Small intestine (tissue), 7 donors: ENCODE measurements at regions not wholly inside any gene's neighbourhood (a gene's known extent, or its start where the extent isn't known, plus 50 kb on each side); places are given as distances from the start of the nearest gene placed in this dataset.
A peak's percentile ranks its signal among the peaks of the same experiment; 100 is the strongest.

Source experiments
- DNase-seq, 2 donors: peaks; one replicate each; pipeline versions ENCODE4 v3.0.0 to v3.0.0-alpha.2; 2013
- FAIRE-seq: peaks from 2 replicates; lab custom pipeline; 2012; peaks lifted over from hg19 to GRCh38; lab: Jason Lieb, UNC
- H3K27ac ChIP-seq, 3 donors: one replicate each; pipeline ENCODE4 v1.5.1; 2013; ENCODE audit warnings: low read length in 2 of 3, mild to moderate bottlenecking in 2 of 3, control low read depth in 1 of 3, inconsistent platforms in 1 of 3, low read depth in 1 of 3, moderate library complexity in 1 of 3
- H3K27me3 ChIP-seq, 3 donors: one replicate each; pipeline ENCODE4 v1.6.1; 2013; ENCODE audit warnings: low read length in 3 of 3, inconsistent platforms in 1 of 3; ENCODE audit not compliant: control insufficient read depth in 3 of 3, insufficient read depth in 3 of 3
- H3K36me3 ChIP-seq, 3 donors: one replicate each; pipeline ENCODE4 v1.6.1; 2013; ENCODE audit warnings: low read length in 3 of 3, inconsistent platforms in 1 of 3, low read depth in 1 of 3, mild to moderate bottlenecking in 1 of 3, moderate library complexity in 1 of 3; ENCODE audit not compliant: control insufficient read depth in 3 of 3, insufficient read depth in 2 of 3
- H3K4me1 ChIP-seq, 3 donors: one replicate each; pipeline ENCODE4 v1.6.1; 2013; ENCODE audit warnings: low read length in 2 of 3, inconsistent platforms in 1 of 3, low read depth in 1 of 3, mild to moderate bottlenecking in 1 of 3, moderate library complexity in 1 of 3; ENCODE audit not compliant: control insufficient read depth in 3 of 3, insufficient read depth in 2 of 3
- H3K4me3 ChIP-seq, 3 donors: one replicate each; pipeline ENCODE4 v1.5.1; 2013; ENCODE audit warnings: low read length in 3 of 3, control low read depth in 1 of 3, inconsistent platforms in 1 of 3, low read depth in 1 of 3, mild to moderate bottlenecking in 1 of 3, moderate library complexity in 1 of 3
- H3K9me3 ChIP-seq, 2 donors: one replicate each; pipeline ENCODE4 v1.6.1; 2013; ENCODE audit warnings: low read depth in 1 of 2, low read length in 1 of 2; ENCODE audit not compliant: control insufficient read depth in 2 of 2, insufficient read depth in 1 of 2
- WGBS, 3 donors: extraction: QIAGEN DNeasy Blood & Tissue Kit; methylation state at CpG; one replicate each; pipeline ENCODE4 v1.1.7; 2013; 5-methylcytosine and 5-hydroxymethylcytosine counted together
- donor health status: healthy with polysubstance abuse.
- donor health status: control.
- donor health status: control.
- donor health status: Bipolar disorder and iron deficiency.
- donor health status: healthy.

- DNase-seq, result no peak
- H3K4me1 ChIP-seq, result peaks cover 0 to 2% (median 0%) of the 10 kb centered on the region in 3 donors
- no peaks in the 10 kb centered on the region for H3K36me3 ChIP-seq
- no peaks in the 10 kb centered on the region for H3K9me3 ChIP-seq
- H3K4me3 ChIP-seq, result no peak overlapping the region
- FAIRE-seq, result no peak
- no peaks in the 10 kb centered on the region for H3K27me3 ChIP-seq
- WGBS, 3 donors, result 60 to 67% (median 61%) methylated on average over 7 of the region's 7 CpGs
- no peak overlapping the region for H3K27ac ChIP-seq
Observed at GRCh38 chr19:29090783-29091526, 122.0 kb downstream of the UQCRFS1 start.

DNA sequence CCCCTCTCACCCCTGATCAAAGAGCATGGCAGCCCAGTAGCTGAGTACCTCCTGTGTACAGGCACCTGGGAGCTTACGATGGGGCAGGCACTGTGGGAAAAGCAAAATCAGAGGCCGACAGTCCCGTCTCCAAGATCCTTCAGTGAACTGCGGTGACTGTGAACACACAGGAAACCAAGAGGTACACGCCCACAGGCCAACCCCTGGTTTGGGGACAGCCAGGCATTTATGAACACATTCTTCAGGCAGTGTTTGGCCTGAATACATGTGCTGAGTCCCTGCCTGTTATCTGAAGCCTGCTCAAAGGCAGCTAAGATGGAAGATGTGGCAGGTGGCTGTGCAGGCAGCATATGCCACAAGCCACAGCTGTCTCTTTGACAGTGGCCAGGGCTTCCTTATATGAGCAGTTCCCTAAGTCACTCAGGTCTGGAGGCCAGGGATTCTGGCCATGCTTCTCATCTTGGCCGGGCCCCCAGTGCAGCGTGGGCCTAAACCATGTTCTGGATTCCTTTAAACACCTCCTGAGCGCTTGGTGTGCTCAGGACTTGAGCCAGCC, 123.6 kb downstream of the UQCRFS1 start:
- no peak for DNase-seq
- Histone ChIP-seq H3K4me1 (peaks cover 0 to 4% (median 0%) of the 10 kb centered on the region in 3 donors), H3K27ac (no peak overlapping the region), H3K4me3 (no peak overlapping the region), H3K27me3 (no peaks in the 10 kb centered on the region), H3K9me3 (no peaks in the 10 kb centered on the region), H3K36me3 (no peaks in the 10 kb centered on the region)
- no peak for FAIRE-seq
- 84 to 89% (median 86%) methylated on average over 8 of the region's 8 CpGs for WGBS, 3 donors

DNA sequence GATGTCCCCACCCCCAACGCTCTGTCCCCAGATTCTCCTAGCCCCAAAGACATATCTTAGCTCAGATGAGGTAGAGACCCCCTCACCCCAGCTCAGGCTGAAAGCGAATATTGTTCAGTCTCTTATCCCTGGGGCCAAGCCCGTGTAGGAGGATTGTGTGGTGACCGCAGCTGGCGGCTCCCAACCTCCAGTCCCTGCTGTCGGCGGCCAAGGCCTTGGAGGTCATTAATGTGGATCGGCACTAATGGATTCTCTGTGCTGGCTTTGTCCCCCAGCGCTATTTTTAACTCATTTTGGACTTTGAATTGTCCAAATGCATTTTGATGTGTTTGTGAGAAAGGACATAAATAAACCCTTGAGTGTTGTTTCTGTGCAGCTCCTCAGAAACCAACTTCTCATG, 124.2 kb downstream of the UQCRFS1 start:
- peaks cover 0 to 4% (median 0%) of the 10 kb centered on the region in 3 donors for H3K4me1 ChIP-seq
- no peak overlapping the region for H3K27ac ChIP-seq
- H3K27me3 ChIP-seq, result no peaks in the 10 kb centered on the region
- no peaks in the 10 kb centered on the region for H3K9me3 ChIP-seq
- no peak for FAIRE-seq
- no peaks in the 10 kb centered on the region for H3K36me3 ChIP-seq
- H3K4me3 ChIP-seq, result no peak overlapping the region
- DNase-seq, result no peak
- WGBS, 3 donors, result 73 to 89% (median 85%) methylated on average over 9 of the region's 9 CpGs

DNA sequence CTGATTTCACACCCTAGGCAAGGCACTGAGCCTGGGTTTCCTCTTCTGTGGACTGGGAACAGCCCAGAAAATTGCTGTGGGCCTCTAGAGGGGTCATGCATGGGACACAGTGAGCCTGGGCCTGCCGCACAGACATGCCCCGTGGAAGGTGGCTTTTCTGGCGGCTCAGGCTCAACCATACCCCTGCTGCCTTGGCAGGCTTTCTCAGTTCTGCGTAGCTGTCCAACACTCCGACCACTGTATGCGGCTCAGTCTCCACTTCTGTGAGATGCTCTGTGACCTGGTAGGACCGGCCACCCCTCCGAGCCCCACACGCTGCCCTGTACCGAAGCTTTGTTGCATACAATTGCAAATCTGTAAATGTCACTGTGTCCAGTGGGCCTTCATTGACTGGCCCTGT, 126.3 kb downstream of the UQCRFS1 start:
- H3K4me1 ChIP-seq, result peaks cover 0 to 4% (median 0%) of the 10 kb centered on the region in 3 donors
- DNase-seq (no peak), FAIRE-seq (no peak)
- H3K9me3 ChIP-seq, result no peaks in the 10 kb centered on the region
- H3K36me3 ChIP-seq, result no peaks in the 10 kb centered on the region
- no peak overlapping the region for H3K27ac ChIP-seq
- no peaks in the 10 kb centered on the region for H3K27me3 ChIP-seq
- 86 to 98% (median 92%) methylated on average over 10 of the region's 10 CpGs for WGBS, 3 donors
- no peak overlapping the region for H3K4me3 ChIP-seq

- Histone ChIP-seq H3K4me3 (no peak overlapping the region), H3K27ac (no peak overlapping the region), H3K9me3 (no peaks in the 10 kb centered on the region), H3K4me1 (peaks cover 0 to 4% (median 0%) of the 10 kb centered on the region in 3 donors), H3K27me3 (no peaks in the 10 kb centered on the region), H3K36me3 (no peaks in the 10 kb centered on the region)
- DNase-seq (peak; percentile 43 to 70), FAIRE-seq (no peak)
- 15 to 62% (median 45%) methylated on average over 7 of the region's 7 CpGs for WGBS, 3 donors
Observed at GRCh38 chr19:29086182-29086581, 126.8 kb downstream of the UQCRFS1 start.

GRCh38 chr19:29085630-29086029, 127.3 kb downstream of the UQCRFS1 start:
- FAIRE-seq, result no peak
- Histone ChIP-seq H3K36me3 (no peaks in the 10 kb centered on the region), H3K27me3 (no peaks in the 10 kb centered on the region), H3K4me3 (no peak overlapping the region), H3K4me1 (peaks cover 0 to 4% (median 0%) of the 10 kb centered on the region in 3 donors), H3K27ac (no peak overlapping the region), H3K9me3 (no peaks in the 10 kb centered on the region)
- DNase-seq, result no peak
- WGBS, 3 donors, result 50 to 73% (median 67%) methylated on average over 3 of the region's 3 CpGs

- WGBS, 3 donors, result 73 to 82% (median 81%) methylated on average over 5 of the region's 5 CpGs
- H3K9me3 ChIP-seq, result no peaks in the 10 kb centered on the region
- H3K4me3 ChIP-seq, result no peak overlapping the region
- H3K27ac ChIP-seq, result no peak overlapping the region
- DNase-seq, result no peak
- no peaks in the 10 kb centered on the region for H3K27me3 ChIP-seq
- FAIRE-seq, result no peak
- H3K4me1 ChIP-seq, result peaks cover 0 to 4% (median 0%) of the 10 kb centered on the region in 3 donors
- H3K36me3 ChIP-seq, result no peaks in the 10 kb centered on the region
Observed at GRCh38 chr19:29085206-29085605, 127.7 kb downstream of the UQCRFS1 start.

- H3K9me3 ChIP-seq, result no peaks in the 10 kb centered on the region
- H3K27me3 ChIP-seq, result no peaks in the 10 kb centered on the region
- FAIRE-seq (no peak), DNase-seq (no peak)
- H3K4me1 ChIP-seq, result peaks cover 0 to 4% (median 0%) of the 10 kb centered on the region in 3 donors
- no peak overlapping the region for H3K27ac ChIP-seq
- 72 to 79% (median 74%) methylated on average over 9 of the region's 9 CpGs for WGBS, 3 donors
- no peaks in the 10 kb centered on the region for H3K36me3 ChIP-seq
- H3K4me3 ChIP-seq, result no peak overlapping the region
Observed at GRCh38 chr19:29084266-29084665, 128.7 kb downstream of the UQCRFS1 start.
